Neuron (in vitro differentiated cells): ENCODE measurements at regions not wholly inside any gene's neighbourhood (a gene's known extent, or its start where the extent isn't known, plus 50 kb on each side); places are given as distances from the start of the nearest gene placed in this dataset.
"Not testable (repeated sequence)": the region's sequence is repeated elsewhere in the genome, so short reads cannot be mapped to it uniquely, and the experiment has no call there.

Experiments
- H2AFZ ChIP-seq: one replicate; pipeline ENCODE4 v1.6.1; 2013; ENCODE audit warnings: low read depth, mild to moderate bottlenecking, inconsistent platforms, low read length, moderate library complexity
- H3K27me3 ChIP-seq: one replicate; pipeline ENCODE4 v1.6.1; 2013; ENCODE audit warnings: low read length; ENCODE audit not compliant: insufficient read depth
- H3K36me3 ChIP-seq: one replicate; pipeline ENCODE4 v1.6.1; 2013; ENCODE audit warnings: low read length; ENCODE audit not compliant: insufficient read depth
- H3K4me1 ChIP-seq: one replicate; pipeline ENCODE4 v1.6.1; 2013; ENCODE audit warnings: low read length; ENCODE audit not compliant: insufficient read depth
- H3K4me3 ChIP-seq: 2 replicates; pipeline ENCODE4 v1.5.1; 2013; ENCODE audit warnings: mild to moderate bottlenecking, low read length, moderate library complexity
- H3K9me3 ChIP-seq: one replicate; pipeline ENCODE4 v1.6.1; 2013; ENCODE audit warnings: low read length

GRCh38 chr2:78162202-78162601 lies 640.0 kb upstream of the LRRTM4 start:
- no peak overlapping the region for H3K4me3 ChIP-seq
- H2AFZ ChIP-seq, result no peak overlapping the region
- H3K36me3 ChIP-seq, result no peaks in the 10 kb centered on the region
- no peaks in the 10 kb centered on the region for H3K9me3 ChIP-seq
- no peaks in the 10 kb centered on the region for H3K27me3 ChIP-seq
- H3K4me1 ChIP-seq, result no peaks in the 10 kb centered on the region

GRCh38 chr2:78172157-78172556 lies 650.0 kb upstream of the LRRTM4 start:
- not testable (repeated sequence) for H3K27me3 ChIP-seq, H3K4me1 ChIP-seq, H2AFZ ChIP-seq, H3K36me3 ChIP-seq, H3K4me3 ChIP-seq, H3K9me3 ChIP-seq

- H3K4me1 ChIP-seq, result peaks cover 8% of the 10 kb centered on the region
- H3K4me3 ChIP-seq, result no peak overlapping the region
- no peak overlapping the region for H2AFZ ChIP-seq
- no peaks in the 10 kb centered on the region for H3K9me3 ChIP-seq
- no peaks in the 10 kb centered on the region for H3K36me3 ChIP-seq
- H3K27me3 ChIP-seq, result no peaks in the 10 kb centered on the region
Measured at GRCh38 chr2:78175645-78176044, 653.5 kb upstream of the LRRTM4 start.

GRCh38 chr2:78201064-78201575 lies 678.9 kb upstream of the LRRTM4 start:
- no peaks in the 10 kb centered on the region for H3K36me3 ChIP-seq
- no peak overlapping the region for H2AFZ ChIP-seq
- H3K4me1 ChIP-seq, result peaks cover 2% of the 10 kb centered on the region
- H3K4me3 ChIP-seq, result no peak overlapping the region
- H3K27me3 ChIP-seq, result no peaks in the 10 kb centered on the region
- H3K9me3 ChIP-seq, result no peaks in the 10 kb centered on the region

- H3K27me3 ChIP-seq, result no peaks in the 10 kb centered on the region
- H3K4me1 ChIP-seq, result peaks cover 2% of the 10 kb centered on the region
- H2AFZ ChIP-seq, result no peak overlapping the region
- H3K36me3 ChIP-seq, result no peaks in the 10 kb centered on the region
- no peaks in the 10 kb centered on the region for H3K9me3 ChIP-seq
- H3K4me3 ChIP-seq, result no peak overlapping the region
Measured at GRCh38 chr2:78202366-78202765, 680.2 kb upstream of the LRRTM4 start.

- Histone ChIP-seq H3K9me3 (no peaks in the 10 kb centered on the region), H2AFZ (no peak overlapping the region)
Measured at GRCh38 chr2:78202986-78203670, 681.0 kb upstream of the LRRTM4 start.

GRCh38 chr2:78218066-78218465 lies 695.9 kb upstream of the LRRTM4 start:
- no peaks in the 10 kb centered on the region for H3K27me3 ChIP-seq

More at GRCh38 chr2:78202986-78203670, 681.0 kb upstream of the LRRTM4 start:
- peaks cover 2% of the 10 kb centered on the region for H3K4me1 ChIP-seq
- H3K27me3 ChIP-seq, result no peaks in the 10 kb centered on the region
- H3K4me3 ChIP-seq, result no peak overlapping the region
- no peaks in the 10 kb centered on the region for H3K36me3 ChIP-seq

GRCh38 chr2:78237704-78238103 lies 715.5 kb upstream of the LRRTM4 start:
- Histone ChIP-seq H3K4me3 (no peak overlapping the region), H3K27me3 (no peaks in the 10 kb centered on the region)

More at GRCh38 chr2:78218066-78218465, 695.9 kb upstream of the LRRTM4 start:
- Histone ChIP-seq H3K4me3 (no peak overlapping the region), H3K4me1 (no peaks in the 10 kb centered on the region), H3K9me3 (no peaks in the 10 kb centered on the region), H2AFZ (no peak overlapping the region), H3K36me3 (no peaks in the 10 kb centered on the region)

GRCh38 chr2:78245394-78246135 lies 723.4 kb upstream of the LRRTM4 start:
- Histone ChIP-seq H3K36me3 (no peaks in the 10 kb centered on the region), H3K9me3 (no peaks in the 10 kb centered on the region), H2AFZ (peak overlapping the region; percentile 54), H3K4me1 (peaks cover 4% of the 10 kb centered on the region), H3K27me3 (no peaks in the 10 kb centered on the region), H3K4me3 (no peak overlapping the region)

More at GRCh38 chr2:78237704-78238103, 715.5 kb upstream of the LRRTM4 start:
- Histone ChIP-seq H3K4me1 (no peaks in the 10 kb centered on the region), H3K36me3 (no peaks in the 10 kb centered on the region), H2AFZ (no peak overlapping the region), H3K9me3 (no peaks in the 10 kb centered on the region)

- H3K36me3 ChIP-seq, result no peaks in the 10 kb centered on the region
- H3K4me3 ChIP-seq, result no peak overlapping the region
Measured at GRCh38 chr2:78251708-78252107, 729.5 kb upstream of the LRRTM4 start.

GRCh38 chr2:78260861-78261260 lies 738.7 kb upstream of the LRRTM4 start:
- H3K4me3 ChIP-seq, result no peak overlapping the region
- H3K9me3 ChIP-seq, result no peaks in the 10 kb centered on the region
- no peaks in the 10 kb centered on the region for H3K4me1 ChIP-seq
- no peaks in the 10 kb centered on the region for H3K36me3 ChIP-seq
- no peak overlapping the region for H2AFZ ChIP-seq
- H3K27me3 ChIP-seq, result no peaks in the 10 kb centered on the region

More at GRCh38 chr2:78251708-78252107, 729.5 kb upstream of the LRRTM4 start:
- Histone ChIP-seq H3K9me3 (no peaks in the 10 kb centered on the region), H2AFZ (no peak overlapping the region), H3K27me3 (no peaks in the 10 kb centered on the region), H3K4me1 (no peaks in the 10 kb centered on the region)

GRCh38 chr2:78261454-78261853 lies 739.3 kb upstream of the LRRTM4 start:
- Histone ChIP-seq H2AFZ (no peak overlapping the region), H3K27me3 (no peaks in the 10 kb centered on the region), H3K9me3 (no peaks in the 10 kb centered on the region), H3K4me1 (no peaks in the 10 kb centered on the region), H3K36me3 (no peaks in the 10 kb centered on the region), H3K4me3 (no peak overlapping the region)

- H2AFZ ChIP-seq, H3K4me3 ChIP-seq, H3K36me3 ChIP-seq, H3K27me3 ChIP-seq, H3K4me1 ChIP-seq, H3K9me3 ChIP-seq: not testable (repeated sequence)
Measured at GRCh38 chr2:78262089-78262488, 739.9 kb upstream of the LRRTM4 start.
